Skeletal muscle tissue (tissue), 3 donors: ENCODE measurements at regions not wholly inside any gene's neighbourhood (a gene's known extent, or its start where the extent isn't known, plus 50 kb on each side); places are given as distances from the start of the nearest gene placed in this dataset.
"Not testable (repeated sequence)": the region's sequence is repeated elsewhere in the genome, so short reads cannot be mapped to it uniquely, and the experiment has no call there.

Experiments used
- H3K27ac ChIP-seq: one replicate; pipeline ENCODE4 v1.7.0; 2013; ENCODE audit warnings: mild to moderate bottlenecking, low read depth, low read length, inconsistent platforms
- H3K27me3 ChIP-seq, 3 donors: one replicate each; pipeline ENCODE4 v1.7.0; 2013; ENCODE audit warnings: low read length in 3 of 3; ENCODE audit not compliant: control insufficient read depth in 3 of 3, insufficient read depth in 3 of 3
- H3K36me3 ChIP-seq, 3 donors: one replicate each; pipeline ENCODE4 v1.7.0; 2013; ENCODE audit warnings: low read length in 3 of 3; ENCODE audit not compliant: control insufficient read depth in 3 of 3, insufficient read depth in 3 of 3
- H3K4me1 ChIP-seq, 3 donors: one replicate each; pipeline ENCODE4 v1.7.0; 2013; ENCODE audit warnings: low read length in 3 of 3, mild to moderate bottlenecking in 3 of 3; ENCODE audit not compliant: control insufficient read depth in 3 of 3, insufficient read depth in 3 of 3
- H3K4me3 ChIP-seq, 3 donors: one replicate each; pipeline ENCODE4 v1.7.0; 2013; ENCODE audit warnings: low read length in 3 of 3
- H3K9ac ChIP-seq, 3 donors: one replicate each; pipeline ENCODE4 v1.7.0; 2013; ENCODE audit warnings: low read length in 3 of 3, mild to moderate bottlenecking in 3 of 3, moderate library complexity in 2 of 3, low read depth in 1 of 3
- H3K9me3 ChIP-seq, 3 donors: one replicate each; pipeline ENCODE4 v1.7.0; 2013; ENCODE audit warnings: low read length in 3 of 3; ENCODE audit not compliant: control insufficient read depth in 3 of 3
- donor health status: Osteomylitis.

DNA sequence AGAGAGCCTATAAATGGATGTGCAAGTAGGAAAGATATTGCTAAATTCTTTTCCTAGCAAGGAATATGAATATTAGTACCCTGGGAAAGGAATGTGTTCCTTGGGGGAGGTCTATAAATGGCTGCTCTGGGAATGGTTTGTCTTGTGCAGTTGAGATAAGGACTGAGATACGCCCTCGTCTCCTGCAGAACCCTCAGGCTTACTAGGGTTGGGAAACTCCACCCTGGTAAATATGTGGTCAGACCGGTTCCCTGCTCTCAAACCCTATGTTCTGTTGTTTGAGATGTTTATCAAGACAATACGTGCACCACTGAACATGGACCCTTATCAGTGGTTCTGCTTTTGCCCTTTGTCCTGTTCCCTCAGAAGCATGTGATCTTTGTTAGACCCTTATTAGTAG, 1698.9 kb downstream of the GRIK2 start:
- H3K36me3 ChIP-seq, result not testable (repeated sequence)

GRCh38 chr6:103085801-103086200, 1692.3 kb downstream of the GRIK2 start:
- no peaks in the 10 kb centered on the region for H3K9me3 ChIP-seq
- H3K36me3 ChIP-seq, result no peaks in the 10 kb centered on the region
- no peaks in the 10 kb centered on the region for H3K27me3 ChIP-seq
- no peak overlapping the region for H3K9ac ChIP-seq
- no peak overlapping the region for H3K4me3 ChIP-seq
- H3K27ac ChIP-seq, result no peak overlapping the region
- H3K4me1 ChIP-seq, result no peaks in the 10 kb centered on the region

More for the DNA sequence above, 1698.9 kb downstream of the GRIK2 start:
- not testable (repeated sequence) for H3K27me3 ChIP-seq, H3K9ac ChIP-seq, H3K27ac ChIP-seq, H3K4me3 ChIP-seq, H3K9me3 ChIP-seq, H3K4me1 ChIP-seq

- Histone ChIP-seq H3K4me1 (no peaks in the 10 kb centered on the region), H3K27me3 (no peaks in the 10 kb centered on the region), H3K9me3 (no peaks in the 10 kb centered on the region), H3K4me3 (no peak overlapping the region), H3K36me3 (no peaks in the 10 kb centered on the region), H3K27ac (no peak overlapping the region), H3K9ac (no peak overlapping the region)
These were observed 1688.5 kb downstream of the GRIK2 start for GRCh38 chr6:103081876-103082630.

GRCh38 chr6:103081126-103081525, 1687.6 kb downstream of the GRIK2 start:
- Histone ChIP-seq H3K9me3 (no peaks in the 10 kb centered on the region), H3K4me3 (no peak overlapping the region), H3K27me3 (no peaks in the 10 kb centered on the region), H3K9ac (no peak overlapping the region), H3K27ac (no peak overlapping the region), H3K36me3 (no peaks in the 10 kb centered on the region), H3K4me1 (no peaks in the 10 kb centered on the region)

- Histone ChIP-seq H3K9me3 (no peaks in the 10 kb centered on the region), H3K27me3 (no peaks in the 10 kb centered on the region), H3K4me3 (no peak overlapping the region), H3K9ac (no peak overlapping the region), H3K4me1 (no peaks in the 10 kb centered on the region), H3K36me3 (no peaks in the 10 kb centered on the region), H3K27ac (no peak overlapping the region)
These were observed 1687.0 kb downstream of the GRIK2 start for GRCh38 chr6:103080497-103080896.

GRCh38 chr6:103079867-103080266, 1686.4 kb downstream of the GRIK2 start:
- no peak overlapping the region for H3K9ac ChIP-seq
- H3K4me1 ChIP-seq, result no peaks in the 10 kb centered on the region
- no peaks in the 10 kb centered on the region for H3K9me3 ChIP-seq
- H3K27ac ChIP-seq, result no peak overlapping the region
- no peaks in the 10 kb centered on the region for H3K36me3 ChIP-seq
- no peaks in the 10 kb centered on the region for H3K27me3 ChIP-seq
- no peak overlapping the region for H3K4me3 ChIP-seq

- Histone ChIP-seq H3K27ac (no peak overlapping the region), H3K36me3 (no peaks in the 10 kb centered on the region), H3K27me3 (no peaks in the 10 kb centered on the region), H3K9me3 (no peaks in the 10 kb centered on the region), H3K4me1 (no peaks in the 10 kb centered on the region), H3K4me3 (no peak overlapping the region), H3K9ac (no peak overlapping the region)
These were observed 1668.6 kb downstream of the GRIK2 start for GRCh38 chr6:103062136-103062535.

- Histone ChIP-seq H3K36me3 (no peaks in the 10 kb centered on the region), H3K9me3 (no peaks in the 10 kb centered on the region), H3K9ac (no peak overlapping the region), H3K4me1 (no peaks in the 10 kb centered on the region), H3K27ac (no peak overlapping the region), H3K27me3 (no peaks in the 10 kb centered on the region), H3K4me3 (no peak overlapping the region)
These were observed 1654.1 kb downstream of the GRIK2 start for GRCh38 chr6:103047567-103047966.

DNA sequence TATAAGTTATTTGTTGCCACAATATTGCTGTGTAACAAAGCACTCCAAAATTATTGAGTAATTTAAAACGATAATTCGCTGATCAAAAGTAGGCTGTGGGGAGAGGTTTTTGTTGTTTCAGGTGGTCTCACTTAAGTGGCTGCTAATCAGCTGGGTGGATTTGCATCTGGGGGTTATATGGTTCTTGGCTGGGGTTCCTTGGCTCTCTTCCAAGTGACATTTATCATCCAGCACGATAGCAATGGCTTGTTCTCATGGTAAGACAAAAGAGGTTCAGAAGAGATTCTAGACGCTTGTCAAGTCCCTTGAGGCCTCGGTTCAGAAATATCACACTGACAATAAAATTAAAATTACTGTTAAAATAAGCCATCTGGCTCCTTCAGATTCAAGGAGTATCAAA, 1648.8 kb downstream of the GRIK2 start:
- Histone ChIP-seq H3K4me3 (no peak overlapping the region), H3K27me3 (no peaks in the 10 kb centered on the region), H3K36me3 (no peaks in the 10 kb centered on the region)

GRCh38 chr6:103036846-103037245, 1643.3 kb downstream of the GRIK2 start:
- Histone ChIP-seq H3K4me3 (no peak overlapping the region), H3K9ac (no peak overlapping the region)

More for the DNA sequence above, 1648.8 kb downstream of the GRIK2 start:
- H3K27ac ChIP-seq, result no peak overlapping the region
- H3K9ac ChIP-seq, result no peak overlapping the region
- H3K9me3 ChIP-seq, result no peaks in the 10 kb centered on the region
- no peaks in the 10 kb centered on the region for H3K4me1 ChIP-seq

More at GRCh38 chr6:103036846-103037245, 1643.3 kb downstream of the GRIK2 start:
- Histone ChIP-seq H3K36me3 (no peaks in the 10 kb centered on the region), H3K9me3 (no peaks in the 10 kb centered on the region), H3K27me3 (no peaks in the 10 kb centered on the region), H3K27ac (no peak overlapping the region), H3K4me1 (no peaks in the 10 kb centered on the region)
